SK-N-MC (cell line): ENCODE measurements at regions not wholly inside any gene's neighbourhood (a gene's known extent, or its start where the extent isn't known, plus 50 kb on each side); places are given as distances from the start of the nearest gene placed in this dataset.

Experiments
- EZH2 ChIP-seq: fragments of 200-600 bp; sonication (generic); IDR thresholded peaks from one replicate; pipeline ENCODE4 v1.6.1; 2017; ENCODE audit warnings: antibody characterized with exemption
- POLR2AphosphoS5 ChIP-seq: IDR thresholded peaks from 2 replicates; pipeline ENCODE4 v1.6.1; 2012; ENCODE audit warnings: mild to moderate bottlenecking, low read depth, low read length, borderline replicate concordance

- TF ChIP-seq POLR2AphosphoS5 (no peak), EZH2 (no peak)
These were observed 68.6 kb upstream of the QRFPR start for GRCh38 chr4:121449416-121449815.
